Keratinocyte (primary cell): ENCODE measurements at regions not wholly inside any gene's neighbourhood (a gene's known extent, or its start where the extent isn't known, plus 50 kb on each side); places are given as distances from the start of the nearest gene placed in this dataset.

Source experiments
- EZH2 ChIP-seq: IDR thresholded peaks from one replicate; pipeline ENCODE4 v1.6.1; 2012; ENCODE audit warnings: inconsistent platforms, mild to moderate bottlenecking, low read length, moderate library complexity
- TF ChIP-seq, protein P1 (sequence below), 3 experiments: IDR thresholded peaks in 1 of 3; conservative IDR thresholded peaks in 1 of 3; optimal IDR thresholded peaks in 1 of 3; 2 replicates in 2 of 3; 3 replicates in 1 of 3; pipeline versions ENCODE3 to v1.5.1; 2011; ENCODE audit warnings: low read length in 3 of 3, mild to moderate bottlenecking in 3 of 3, moderate library complexity in 2 of 3, control low read depth in 1 of 3, inconsistent platforms in 1 of 3; ENCODE audit not compliant: insufficient read depth in 2 of 3; ENCODE audit errors: extremely low read depth in 1 of 3

DNA sequence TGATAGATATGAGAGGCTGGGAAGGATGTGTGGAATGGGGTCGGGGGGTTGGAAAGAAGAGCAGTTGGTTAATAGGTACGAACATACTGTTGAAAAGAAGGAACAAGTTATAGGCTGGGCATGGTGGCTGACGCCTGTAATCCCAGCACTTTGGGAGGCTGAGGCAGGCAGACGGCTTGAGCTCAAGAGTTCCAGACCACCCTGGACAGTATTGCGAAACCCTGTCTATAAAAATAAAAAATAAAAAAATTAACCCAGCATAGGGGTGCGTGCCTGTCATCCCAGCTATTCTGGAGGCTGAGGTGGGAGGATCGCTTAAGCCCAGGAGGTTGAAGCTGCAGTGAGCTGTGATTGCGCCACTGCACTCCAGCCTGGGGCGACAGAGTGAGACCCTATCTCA is 58.5 kb upstream of the NHSL2 start:
- TF ChIP-seq, protein P1, sequence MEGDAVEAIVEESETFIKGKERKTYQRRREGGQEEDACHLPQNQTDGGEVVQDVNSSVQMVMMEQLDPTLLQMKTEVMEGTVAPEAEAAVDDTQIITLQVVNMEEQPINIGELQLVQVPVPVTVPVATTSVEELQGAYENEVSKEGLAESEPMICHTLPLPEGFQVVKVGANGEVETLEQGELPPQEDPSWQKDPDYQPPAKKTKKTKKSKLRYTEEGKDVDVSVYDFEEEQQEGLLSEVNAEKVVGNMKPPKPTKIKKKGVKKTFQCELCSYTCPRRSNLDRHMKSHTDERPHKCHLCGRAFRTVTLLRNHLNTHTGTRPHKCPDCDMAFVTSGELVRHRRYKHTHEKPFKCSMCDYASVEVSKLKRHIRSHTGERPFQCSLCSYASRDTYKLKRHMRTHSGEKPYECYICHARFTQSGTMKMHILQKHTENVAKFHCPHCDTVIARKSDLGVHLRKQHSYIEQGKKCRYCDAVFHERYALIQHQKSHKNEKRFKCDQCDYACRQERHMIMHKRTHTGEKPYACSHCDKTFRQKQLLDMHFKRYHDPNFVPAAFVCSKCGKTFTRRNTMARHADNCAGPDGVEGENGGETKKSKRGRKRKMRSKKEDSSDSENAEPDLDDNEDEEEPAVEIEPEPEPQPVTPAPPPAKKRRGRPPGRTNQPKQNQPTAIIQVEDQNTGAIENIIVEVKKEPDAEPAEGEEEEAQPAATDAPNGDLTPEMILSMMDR (optimal IDR thresholded peaks at IDR 0.05 in 1 of 3, IDR thresholded peaks at IDR 0.05 in 1 of 3, conservative IDR thresholded peaks at IDR 0.05 in 1 of 3; ENCODE audit: extremely low read depth in 1 of 3, insufficient read depth in 2 of 3, low read length in 3 of 3), result no peak
- no peak for TF ChIP-seq EZH2
